ENCODE measurements at regions not wholly inside any gene's neighbourhood (a gene's known extent, or its start where the extent isn't known, plus 50 kb on each side); places are given as distances from the start of the nearest gene placed in this dataset.

GRCh38 chr16:8519179-8519578 lies 71.1 kb downstream of the TMEM114 start:
- no peak for DNase-seq

DNA sequence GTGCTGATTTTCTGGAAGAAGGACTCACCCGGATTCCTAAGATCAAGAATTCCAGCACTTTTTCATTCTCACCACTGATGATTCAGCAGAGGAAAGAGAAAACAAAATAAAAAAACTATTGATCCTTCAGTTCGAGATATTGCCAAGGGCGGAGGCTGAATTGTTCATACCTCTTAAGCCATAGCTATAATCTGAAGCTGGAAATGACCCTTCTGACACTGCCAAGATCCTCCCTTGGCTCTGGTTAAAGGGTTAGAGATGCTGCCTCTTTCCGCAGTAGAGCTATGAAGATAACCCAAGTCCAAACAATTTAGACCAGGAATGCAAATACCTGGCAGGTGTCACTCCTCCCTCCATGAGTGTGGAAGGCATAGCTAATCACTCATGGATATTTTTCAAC lies 73.0 kb downstream of the TMEM114 start:
- no peak for DNase-seq

DNA sequence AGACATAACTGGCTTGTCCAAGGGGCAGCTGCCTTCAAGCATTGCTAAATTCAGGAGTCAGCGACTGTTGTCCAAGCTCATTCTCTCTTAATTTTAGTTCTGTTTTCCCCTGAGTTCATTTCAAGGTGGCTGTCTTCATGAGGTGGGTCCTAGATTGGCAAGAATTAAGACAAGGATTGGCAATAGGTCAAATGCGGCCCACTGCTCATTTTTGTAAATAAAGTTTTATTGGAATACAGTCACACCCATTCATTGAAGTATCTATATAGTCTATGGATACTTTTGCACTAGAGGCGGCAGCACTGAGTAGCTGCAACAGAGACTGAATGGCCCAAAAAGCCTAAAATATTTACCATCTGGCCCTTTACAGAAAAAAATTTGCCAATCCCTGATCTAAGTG lies 73.8 kb downstream of the TMEM114 start:
- no peak for DNase-seq

DNA sequence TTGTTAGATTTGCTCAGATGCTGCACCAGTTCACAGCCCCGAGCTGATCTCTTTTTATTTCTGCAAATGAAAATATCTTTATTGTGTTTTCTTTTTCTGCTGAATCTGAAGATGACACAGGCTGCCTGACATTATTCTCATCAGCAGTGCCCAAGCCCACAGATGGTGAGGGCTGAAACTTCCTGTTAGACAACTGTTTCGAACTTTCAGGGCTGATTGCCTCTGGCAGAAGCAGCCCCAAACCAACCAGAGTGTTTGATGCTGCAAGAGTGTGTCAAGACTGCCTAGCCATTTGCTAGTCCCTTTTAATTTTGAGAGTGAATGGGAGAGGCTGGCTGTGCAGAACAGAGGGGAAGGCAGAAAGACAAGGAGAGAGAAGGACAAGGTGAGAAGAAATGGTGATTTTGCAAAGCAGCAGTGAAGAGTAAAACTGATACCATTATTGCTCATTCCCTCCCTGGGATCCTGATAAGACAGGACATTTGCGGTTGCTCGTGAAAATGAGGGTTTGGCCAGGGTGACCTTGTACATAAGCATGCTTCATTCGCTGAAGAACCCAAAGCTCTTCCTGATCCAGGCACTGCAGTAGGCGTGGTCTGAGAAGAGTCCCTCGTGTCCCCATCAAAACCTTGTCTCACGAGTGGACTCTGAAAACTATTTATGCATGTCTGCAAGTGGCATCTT lies 77.2 kb downstream of the TMEM114 start:
- DNase-seq: peak; percentile 1

DNA sequence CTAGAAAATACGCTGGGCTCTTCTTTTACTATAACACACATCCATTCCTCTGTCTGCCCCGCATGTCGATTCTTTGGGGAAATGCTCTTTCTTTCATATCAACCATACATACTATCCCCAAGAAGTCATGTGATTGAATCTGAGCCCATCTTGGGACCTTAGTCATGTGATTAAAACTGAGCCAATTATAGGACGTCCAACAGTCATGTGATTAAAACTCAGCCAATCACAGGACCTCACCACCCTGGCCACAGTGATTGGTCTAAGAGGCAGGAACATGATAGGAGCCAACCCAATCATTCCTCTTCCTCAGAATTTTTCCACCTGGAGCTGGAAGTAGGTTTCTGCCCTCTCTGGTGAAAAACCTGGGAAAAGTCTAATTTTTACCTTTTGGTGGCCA lies 78.8 kb downstream of the TMEM114 start:
- no peak for DNase-seq

DNA sequence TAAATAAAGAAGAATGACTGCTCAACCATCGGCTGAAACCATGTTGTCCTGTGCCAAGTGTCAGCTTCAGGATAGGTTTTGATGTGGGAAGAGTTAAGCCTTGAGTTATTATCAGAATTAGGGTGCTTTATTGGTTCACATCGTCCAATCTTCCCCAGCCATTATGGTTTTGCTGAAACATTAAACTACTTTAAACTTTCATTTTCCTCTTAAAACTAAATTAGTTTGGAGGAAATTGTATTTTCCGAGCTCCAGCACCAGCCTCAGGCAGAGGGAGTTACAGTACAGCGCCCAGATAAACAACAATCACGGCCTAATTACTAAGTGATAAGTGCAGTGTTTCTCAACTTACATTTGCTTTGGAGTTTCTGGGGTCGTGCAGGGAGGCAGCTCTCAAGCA lies 80.2 kb downstream of the TMEM114 start:
- DNase-seq: no peak

DNA sequence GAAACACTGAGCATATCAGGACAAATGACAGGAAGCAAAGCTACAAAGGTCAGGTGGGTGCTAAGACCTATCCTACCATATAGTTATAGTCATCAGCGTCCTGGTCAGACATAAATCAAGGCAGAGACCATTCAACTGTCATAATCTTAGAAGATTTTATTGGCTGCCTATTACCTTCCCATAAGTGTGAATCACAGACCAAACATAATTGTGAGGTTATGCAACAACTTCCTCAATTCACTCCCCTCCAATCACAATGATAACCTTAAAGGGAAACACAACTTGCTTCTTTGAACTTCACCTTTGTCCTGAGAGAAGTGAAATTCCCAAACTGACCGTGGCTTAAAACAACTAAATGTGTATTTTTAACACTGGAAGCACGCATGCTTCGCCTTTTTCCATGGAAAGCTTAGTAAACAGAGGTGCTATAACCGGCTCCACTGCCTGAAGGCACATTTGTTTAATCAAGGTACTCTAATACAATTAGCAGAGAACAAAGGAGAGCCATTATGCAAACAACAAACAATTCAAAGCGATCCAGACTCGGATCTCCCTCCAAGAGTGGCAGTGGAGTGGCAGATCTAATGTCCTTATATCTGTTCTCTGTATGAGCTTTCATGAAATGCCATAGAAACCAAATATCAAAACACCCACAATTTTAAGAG lies 84.9 kb downstream of the TMEM114 start:
- no peak for DNase-seq

GRCh38 chr16:8502446-8502845 lies 87.9 kb downstream of the TMEM114 start:
- DNase-seq: no peak

GRCh38 chr16:8500351-8500750 lies 90.0 kb downstream of the TMEM114 start:
- no peak for DNase-seq

DNA sequence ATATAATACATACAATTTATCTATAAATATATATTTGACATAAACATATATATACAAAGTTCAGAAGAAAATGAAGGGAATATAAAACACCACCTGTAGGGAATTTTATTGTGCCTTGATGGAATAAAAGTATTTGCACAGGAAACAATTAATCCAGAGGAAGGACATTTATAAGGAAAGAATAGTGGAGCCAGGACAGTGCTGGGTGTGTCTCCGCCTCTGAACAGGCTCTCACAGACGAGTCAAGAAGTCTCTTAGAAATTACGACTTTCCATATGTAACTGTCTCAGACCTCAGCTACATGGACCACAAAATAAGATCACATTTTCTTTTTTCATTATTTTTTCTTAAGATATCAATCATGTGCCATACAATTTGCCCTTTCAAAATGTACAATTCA lies 93.9 kb downstream of the TMEM114 start:
- DNase-seq: no peak

- no peak for DNase-seq
Observed at GRCh38 chr16:8493972-8494371, 96.3 kb downstream of the TMEM114 start.

- DNase-seq: no peak
Observed at GRCh38 chr16:8492690-8493089, 97.6 kb downstream of the TMEM114 start.

GRCh38 chr16:8489580-8489979 lies 100.7 kb downstream of the TMEM114 start:
- no peak for DNase-seq

GRCh38 chr16:8486985-8487384 lies 103.3 kb downstream of the TMEM114 start:
- DNase-seq: no peak

GRCh38 chr16:8483396-8483795 lies 106.9 kb downstream of the TMEM114 start:
- DNase-seq: no peak

- DNase-seq: no peak
Observed at GRCh38 chr16:8481810-8482209, 108.5 kb downstream of the TMEM114 start.

DNA sequence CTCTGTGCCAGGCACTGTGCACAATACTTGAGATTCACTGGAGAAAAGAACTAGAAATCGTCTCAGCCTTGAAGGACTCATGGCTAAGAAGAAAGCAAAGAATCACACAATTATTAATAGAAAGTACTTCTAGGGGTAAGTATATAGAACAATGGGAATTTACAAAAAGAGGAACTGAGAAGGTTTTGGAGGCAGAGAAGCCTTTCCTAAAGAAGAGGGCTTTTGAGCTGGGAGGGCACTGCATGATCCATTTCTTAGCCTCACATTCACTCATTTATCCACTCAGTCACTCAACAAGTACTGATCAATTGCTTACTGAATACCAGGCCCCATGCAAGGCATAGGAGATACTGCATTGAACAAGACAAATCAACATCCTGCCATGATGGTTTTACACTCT lies 113.5 kb downstream of the TMEM114 start:
- no peak for DNase-seq

- DNase-seq: no peak
Observed at GRCh38 chr16:8474587-8474986, 115.7 kb downstream of the TMEM114 start.

DNA sequence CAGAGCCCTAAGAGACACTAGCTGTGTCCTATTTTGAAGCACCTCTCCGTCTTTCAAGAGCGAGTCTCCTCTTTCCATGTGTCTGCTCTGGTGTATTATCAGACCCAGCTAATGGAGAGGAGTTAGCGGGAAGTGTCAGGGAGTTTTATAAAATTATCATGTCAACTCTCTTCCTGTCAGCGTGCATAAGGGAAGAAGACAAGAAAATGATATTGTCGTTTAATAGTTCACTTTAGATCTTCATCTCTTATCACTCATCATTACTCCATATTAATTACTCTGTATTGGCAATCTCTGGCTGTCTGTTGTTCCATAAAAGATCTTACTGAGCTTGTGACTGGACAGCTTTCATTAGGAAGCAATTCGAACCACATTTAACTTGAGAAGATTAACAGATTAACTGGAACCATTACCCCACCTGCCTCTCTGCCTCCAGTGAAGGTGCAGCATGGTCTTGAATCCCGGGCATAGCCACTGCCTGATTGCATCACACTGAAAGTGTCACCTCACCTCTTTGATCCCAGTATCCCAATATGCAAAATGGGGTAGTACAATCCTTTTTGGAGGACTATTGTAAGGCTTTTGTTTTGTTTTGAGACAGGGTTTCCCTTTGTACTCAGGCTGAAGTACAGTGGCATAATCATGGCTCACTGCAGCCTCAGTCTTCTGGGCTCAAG lies 121.1 kb downstream of the TMEM114 start:
- DNase-seq: no peak

- DNase-seq: no peak
Observed at GRCh38 chr16:8464979-8465378, 125.3 kb downstream of the TMEM114 start.

GRCh38 chr16:8459085-8459733 lies 131.1 kb downstream of the TMEM114 start:
- no peak for DNase-seq

GRCh38 chr16:8458481-8459046 lies 131.7 kb downstream of the TMEM114 start:
- no peak for DNase-seq

GRCh38 chr16:8453359-8453758 lies 137.0 kb downstream of the TMEM114 start:
- DNase-seq: no peak

Data from activated CD4-positive, alpha-beta T cell treated with anti-CD3 and anti-CD28 coated beads, Interleukin-10, Interleukin-2, amounts not matched to agents 100 ng/mL and 50 ng/mL, durations not matched to agents 16 hours and 8 hours (primary cell).